Calu3 (cell line): ENCODE measurements at regions not wholly inside any gene's neighbourhood (a gene's known extent, or its start where the extent isn't known, plus 50 kb on each side); places are given as distances from the start of the nearest gene placed in this dataset.

Experiments
- BruUV-seq: library from RNA; stranded (reverse); fragments of 400-500 nt; replicated peaks from 2 replicates; lab custom pipeline; 2021; lab: Mats Ljungman, UMichigan
- CTCF ChIA-PET: fragments of 300-600 bp; sonication (Branson Sonifier 250); formaldehyde crosslinking; loops from one replicate; lab custom pipeline; 2022; ENCODE audit warnings: antibody characterized with exemption; lab: Charles Lee
- DNase-seq: peaks from one replicate; pipeline ENCODE4 v3.0.0; 2022
- H3K27ac Mint-ChIP-seq: one replicate; pipeline ENCODE4 v1.8.0; 2022; ENCODE audit warnings: mixed read lengths; ENCODE audit not compliant: unreplicated experiment
- H3K27me3 Mint-ChIP-seq: one replicate; pipeline ENCODE4 v1.8.0; 2022; ENCODE audit warnings: mixed read lengths; ENCODE audit not compliant: unreplicated experiment
- H3K36me3 Mint-ChIP-seq: one replicate; pipeline ENCODE4 v1.8.0; 2022; ENCODE audit warnings: mild to moderate bottlenecking, moderate library complexity, mixed read lengths; ENCODE audit not compliant: insufficient read depth, unreplicated experiment
- H3K4me1 Mint-ChIP-seq: one replicate; pipeline ENCODE4 v1.8.0; 2022; ENCODE audit warnings: mild to moderate bottlenecking, low read depth, mixed read lengths; ENCODE audit not compliant: unreplicated experiment
- H3K4me3 Mint-ChIP-seq: one replicate; pipeline ENCODE4 v1.8.0; 2022; ENCODE audit warnings: mild to moderate bottlenecking, low read depth, moderate library complexity, mixed read lengths; ENCODE audit not compliant: unreplicated experiment
- H3K9me3 Mint-ChIP-seq: one replicate; pipeline ENCODE4 v1.8.0; 2022; ENCODE audit warnings: low read depth, mixed read lengths; ENCODE audit not compliant: unreplicated experiment
- intact Hi-C: fragments of 100-400 bp; cut with micrococcal nuclease; formaldehyde crosslinking; loops from one replicate; pipeline ENCODE4 v1.10.0; 2022; ENCODE audit not compliant: unreplicated experiment
- TF ChIP-seq, protein P1 (sequence below): fragments of 200-600 bp; IDR thresholded peaks from one replicate; pipeline ENCODE4 v1.8.0; 2022; ENCODE audit warnings: antibody characterized with exemption; ENCODE audit not compliant: unreplicated experiment

DNA sequence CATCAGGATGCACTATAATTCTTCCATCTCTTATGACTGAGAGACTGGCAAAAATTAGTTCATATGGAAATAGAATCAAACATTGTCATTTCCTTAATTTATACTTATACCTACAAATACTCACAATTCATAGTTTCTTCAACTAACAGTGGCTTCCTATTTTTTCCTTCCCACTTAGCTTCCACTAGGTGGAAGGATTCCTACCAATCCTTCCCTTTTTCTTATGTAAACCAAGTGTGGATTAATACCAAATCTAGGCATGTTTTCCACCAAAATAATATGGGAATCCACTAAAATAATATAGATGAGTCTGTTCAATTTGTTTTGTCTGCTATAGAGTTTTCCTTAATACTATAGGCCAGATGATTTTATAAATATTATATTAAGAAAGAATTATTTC lies 1537.1 kb downstream of the PLA2G4A start:
- H3K27me3 Mint-ChIP-seq = no peaks in the 10 kb centered on the region
- intact Hi-C loops = loop anchor here (2.0 kb wide), 1 partner anchor 445 kb away; no protein-coding TSS in a partner anchor
- no peaks in the 10 kb centered on the region for H3K4me1 Mint-ChIP-seq
- H3K4me3 Mint-ChIP-seq = no peak overlapping the region
- CTCF ChIA-PET = no interaction called here
- H3K27ac Mint-ChIP-seq = no peak overlapping the region
- no peak for DNase-seq
- H3K36me3 Mint-ChIP-seq = no peaks in the 10 kb centered on the region
- TF ChIP-seq, protein P1, sequence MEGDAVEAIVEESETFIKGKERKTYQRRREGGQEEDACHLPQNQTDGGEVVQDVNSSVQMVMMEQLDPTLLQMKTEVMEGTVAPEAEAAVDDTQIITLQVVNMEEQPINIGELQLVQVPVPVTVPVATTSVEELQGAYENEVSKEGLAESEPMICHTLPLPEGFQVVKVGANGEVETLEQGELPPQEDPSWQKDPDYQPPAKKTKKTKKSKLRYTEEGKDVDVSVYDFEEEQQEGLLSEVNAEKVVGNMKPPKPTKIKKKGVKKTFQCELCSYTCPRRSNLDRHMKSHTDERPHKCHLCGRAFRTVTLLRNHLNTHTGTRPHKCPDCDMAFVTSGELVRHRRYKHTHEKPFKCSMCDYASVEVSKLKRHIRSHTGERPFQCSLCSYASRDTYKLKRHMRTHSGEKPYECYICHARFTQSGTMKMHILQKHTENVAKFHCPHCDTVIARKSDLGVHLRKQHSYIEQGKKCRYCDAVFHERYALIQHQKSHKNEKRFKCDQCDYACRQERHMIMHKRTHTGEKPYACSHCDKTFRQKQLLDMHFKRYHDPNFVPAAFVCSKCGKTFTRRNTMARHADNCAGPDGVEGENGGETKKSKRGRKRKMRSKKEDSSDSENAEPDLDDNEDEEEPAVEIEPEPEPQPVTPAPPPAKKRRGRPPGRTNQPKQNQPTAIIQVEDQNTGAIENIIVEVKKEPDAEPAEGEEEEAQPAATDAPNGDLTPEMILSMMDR = no peak
- BruUV-seq = no TSS peak
- no peaks in the 10 kb centered on the region for H3K9me3 Mint-ChIP-seq

DNA sequence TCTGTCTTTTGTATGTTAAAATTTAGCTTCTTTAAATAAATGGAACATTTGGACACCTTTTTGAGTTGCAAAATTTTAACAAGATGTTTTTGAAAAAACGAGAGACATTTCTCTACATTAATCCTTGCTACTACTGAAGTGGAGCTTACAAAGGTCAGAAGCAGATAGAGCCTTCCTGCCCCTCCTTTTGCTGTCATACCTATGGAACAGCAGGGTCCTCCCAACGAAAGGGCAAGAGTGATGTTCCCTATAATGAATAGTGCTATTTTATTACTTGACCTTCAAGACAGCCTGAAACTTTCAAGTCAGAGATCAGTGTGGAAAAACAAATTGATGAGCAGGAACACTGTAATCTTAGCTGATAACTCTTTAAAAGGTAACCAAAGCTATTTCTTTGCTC lies 1538.9 kb downstream of the PLA2G4A start:
- H3K27me3 Mint-ChIP-seq = no peaks in the 10 kb centered on the region
- no peaks in the 10 kb centered on the region for H3K36me3 Mint-ChIP-seq
- TF ChIP-seq, protein P1 = no peak
- no peaks in the 10 kb centered on the region for H3K9me3 Mint-ChIP-seq
- no peak for DNase-seq
- intact Hi-C loops = no loop called here
- CTCF ChIA-PET = no interaction called here
- no peaks in the 10 kb centered on the region for H3K4me1 Mint-ChIP-seq
- no peak overlapping the region for H3K27ac Mint-ChIP-seq
- H3K4me3 Mint-ChIP-seq = no peak overlapping the region
- BruUV-seq = no TSS peak

DNA sequence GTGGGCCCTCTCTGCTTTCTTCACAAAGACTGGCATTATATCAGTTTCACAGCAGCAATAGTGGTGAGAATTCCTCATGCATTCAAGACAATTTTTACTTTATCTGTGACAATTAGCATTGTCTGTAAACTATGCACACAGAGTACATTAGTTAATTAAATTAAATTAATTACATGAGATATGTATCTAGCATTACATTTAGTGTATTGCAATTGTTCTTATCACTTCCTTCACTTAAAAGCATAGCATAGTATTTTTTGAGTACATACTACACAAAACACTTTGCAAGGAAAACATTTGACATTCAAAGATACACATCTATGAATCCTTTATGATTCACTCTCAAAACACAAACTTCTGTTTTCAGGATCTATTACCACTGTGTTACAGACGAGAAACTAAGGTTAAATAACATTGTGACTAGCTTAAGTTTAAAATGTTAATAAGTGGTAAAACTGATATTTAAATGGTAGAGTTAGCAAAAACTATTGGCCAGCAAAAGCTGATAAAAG lies 1542.6 kb downstream of the PLA2G4A start:
- Mint-ChIP-seq H3K27me3 (no peaks in the 10 kb centered on the region), H3K9me3 (no peaks in the 10 kb centered on the region), H3K4me1 (no peaks in the 10 kb centered on the region), H3K36me3 (no peaks in the 10 kb centered on the region), H3K4me3 (no peak overlapping the region), H3K27ac (no peak overlapping the region)
- intact Hi-C loops = no loop called here
- BruUV-seq = no TSS peak
- CTCF ChIA-PET = no interaction called here
- TF ChIP-seq, protein P1 = no peak
- no peak for DNase-seq

DNA sequence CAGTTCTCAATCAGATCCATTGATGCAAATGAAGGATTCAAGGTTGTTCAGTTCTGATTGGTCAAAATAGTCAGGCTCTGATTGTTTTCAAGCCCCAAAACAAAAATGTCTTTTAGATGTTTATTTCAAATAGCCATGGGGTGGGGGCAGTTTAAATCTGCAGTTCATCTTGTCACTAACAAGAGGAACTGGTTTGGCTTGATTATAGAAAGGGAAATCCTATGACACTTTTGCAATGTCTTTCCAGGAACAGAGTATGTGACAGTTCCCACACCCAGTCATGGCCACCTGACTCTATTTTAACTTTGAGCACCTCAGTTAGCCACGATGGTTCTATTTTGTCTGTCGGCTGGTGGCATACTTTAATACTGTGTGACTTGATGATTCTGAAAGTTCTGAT lies 1544.1 kb downstream of the PLA2G4A start:
- Mint-ChIP-seq H3K27ac (no peak overlapping the region), H3K36me3 (no peaks in the 10 kb centered on the region), H3K9me3 (no peaks in the 10 kb centered on the region), H3K4me1 (no peaks in the 10 kb centered on the region), H3K4me3 (no peak overlapping the region), H3K27me3 (no peaks in the 10 kb centered on the region)
- TF ChIP-seq, protein P1 = no peak
- no TSS peak for BruUV-seq
- intact Hi-C loops = no loop called here
- no peak for DNase-seq
- CTCF ChIA-PET = no interaction called here
